ENCODE measurements at regions not wholly inside any gene's neighbourhood (a gene's known extent, or its start where the extent isn't known, plus 50 kb on each side); places are given as distances from the start of the nearest gene placed in this dataset.

GRCh38 chr12:60947533-60947932 is 1312.7 kb upstream of the USP15 start:
- DNase-seq = no peak
- intact Hi-C loops (cut with DNase I) = no loop called here

- DNase-seq = no peak
- intact Hi-C loops (cut with DNase I) = no loop called here
These were observed 1293.1 kb upstream of the USP15 start for GRCh38 chr12:60967128-60967527.

DNA sequence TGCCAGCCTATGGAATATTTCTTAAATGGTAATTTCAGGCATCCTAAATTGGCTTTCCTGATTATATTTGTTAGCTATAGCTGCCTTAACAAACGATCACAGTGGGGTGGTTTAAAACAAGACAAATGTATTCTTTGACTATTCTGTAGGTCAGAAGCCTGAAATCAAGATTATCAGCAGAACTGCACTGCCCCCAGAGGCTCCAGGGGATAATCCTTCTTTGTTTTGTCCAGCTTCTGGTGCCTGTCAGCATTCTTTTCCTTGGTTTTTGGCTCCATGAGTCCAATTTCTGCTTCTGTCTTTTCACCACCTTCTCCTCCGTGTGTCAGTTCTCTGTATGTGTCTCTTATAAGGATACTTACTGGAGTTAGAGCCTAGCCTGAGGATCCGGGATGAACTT is 1282.2 kb upstream of the USP15 start:
- intact Hi-C loops (cut with DNase I) = no loop called here
- DNase-seq = no peak

GRCh38 chr12:60980558-60980957 is 1279.6 kb upstream of the USP15 start:
- intact Hi-C loops (cut with DNase I) = no loop called here

GRCh38 chr12:60981473-60981872 is 1278.7 kb upstream of the USP15 start:
- intact Hi-C loops (cut with DNase I) = no loop called here
- no peak for DNase-seq

More at GRCh38 chr12:60980558-60980957, 1279.6 kb upstream of the USP15 start:
- DNase-seq = no peak

- no peak for DNase-seq
- intact Hi-C loops (cut with DNase I) = no loop called here
These were observed 1268.1 kb upstream of the USP15 start for GRCh38 chr12:60992087-60992486.

- intact Hi-C loops (cut with DNase I) = no loop called here
- DNase-seq = no peak
These were observed 1264.9 kb upstream of the USP15 start for GRCh38 chr12:60995256-60995825.

DNA sequence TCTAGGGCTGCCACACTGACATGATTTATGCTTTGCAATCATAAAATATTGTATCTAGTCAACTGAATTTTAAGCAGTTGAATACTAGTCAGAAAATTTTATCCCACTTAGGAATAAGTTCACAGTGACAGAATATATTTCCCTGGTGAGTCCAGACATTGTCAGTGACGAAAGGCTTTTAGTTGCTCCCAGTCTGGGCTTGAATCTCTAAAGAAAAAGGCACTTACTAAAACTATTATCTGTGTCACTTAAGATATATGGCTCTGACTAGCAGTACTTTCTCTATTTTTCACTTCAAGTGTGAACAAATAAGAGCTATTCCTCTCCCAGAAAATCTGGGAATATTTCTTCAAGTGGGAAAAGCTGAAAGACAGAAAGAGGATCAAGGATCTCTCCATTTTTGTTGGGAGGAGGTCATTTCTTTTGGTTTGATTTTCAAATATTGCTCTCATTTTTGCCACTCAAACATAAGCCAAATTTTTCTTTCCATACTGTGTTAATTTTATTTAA is 1262.3 kb upstream of the USP15 start:
- intact Hi-C loops (cut with DNase I) = no loop called here
- DNase-seq = no peak

- no peak for DNase-seq
- intact Hi-C loops (cut with DNase I) = no loop called here
These were observed 1251.0 kb upstream of the USP15 start for GRCh38 chr12:61009192-61009591.

DNA sequence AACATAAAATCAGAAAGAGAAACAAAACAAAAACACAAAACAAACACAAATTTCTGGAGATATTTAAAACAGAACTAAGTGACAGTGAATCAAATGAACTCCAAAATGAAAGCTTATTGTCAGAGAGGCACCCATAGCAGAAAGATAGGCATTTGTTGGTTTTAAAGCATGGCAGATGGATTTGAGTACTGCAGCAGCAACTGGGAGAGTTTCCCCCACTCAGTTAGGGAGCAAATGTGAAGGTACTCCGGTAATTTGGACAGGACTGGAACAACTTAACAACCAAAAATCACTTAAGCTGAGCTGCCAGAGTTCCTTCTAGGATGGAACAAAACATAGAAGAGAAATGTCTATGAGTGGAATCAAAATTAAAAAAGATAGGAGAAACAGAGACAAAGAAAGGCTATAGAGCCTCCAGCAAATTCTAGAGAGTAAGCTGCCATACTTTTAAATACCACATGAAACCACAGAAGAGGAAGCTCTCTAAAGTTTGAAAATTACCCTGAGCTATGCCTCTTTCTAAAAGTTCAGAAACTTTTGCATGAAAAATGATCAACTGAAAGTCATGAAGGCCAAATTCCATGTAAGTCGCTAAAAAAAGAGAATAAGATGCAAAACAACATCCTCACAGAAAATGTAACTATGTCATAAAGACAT is 1248.3 kb upstream of the USP15 start:
- intact Hi-C loops (cut with DNase I) = no loop called here
- no peak for DNase-seq

DNA sequence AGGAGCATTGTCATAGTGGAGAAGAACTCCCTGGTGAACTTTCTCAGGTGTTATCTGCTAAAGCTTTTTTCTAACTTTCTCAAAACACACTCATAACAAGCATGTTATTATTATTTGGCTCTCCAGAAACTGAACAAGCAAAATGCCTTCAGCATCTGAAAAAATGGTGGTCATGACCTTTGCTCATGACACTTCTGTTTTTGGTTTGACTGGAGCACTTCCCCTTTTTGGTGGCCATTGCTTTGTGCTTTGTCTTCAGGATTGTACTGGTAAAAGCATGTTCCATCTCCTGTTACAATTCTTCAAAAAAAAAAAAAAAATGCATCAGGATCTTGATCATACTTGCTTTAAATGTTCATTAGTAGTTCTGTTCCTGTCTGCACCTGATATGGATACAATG is 1241.6 kb upstream of the USP15 start:
- intact Hi-C loops (cut with DNase I) = no loop called here
- no peak for DNase-seq

- peak in 5 of 10 donors; percentile 3 to 70 (median 58) for DNase-seq
- intact Hi-C loops (cut with DNase I) = no loop called here
These were observed 1237.0 kb upstream of the USP15 start for GRCh38 chr12:61023231-61023630.

DNA sequence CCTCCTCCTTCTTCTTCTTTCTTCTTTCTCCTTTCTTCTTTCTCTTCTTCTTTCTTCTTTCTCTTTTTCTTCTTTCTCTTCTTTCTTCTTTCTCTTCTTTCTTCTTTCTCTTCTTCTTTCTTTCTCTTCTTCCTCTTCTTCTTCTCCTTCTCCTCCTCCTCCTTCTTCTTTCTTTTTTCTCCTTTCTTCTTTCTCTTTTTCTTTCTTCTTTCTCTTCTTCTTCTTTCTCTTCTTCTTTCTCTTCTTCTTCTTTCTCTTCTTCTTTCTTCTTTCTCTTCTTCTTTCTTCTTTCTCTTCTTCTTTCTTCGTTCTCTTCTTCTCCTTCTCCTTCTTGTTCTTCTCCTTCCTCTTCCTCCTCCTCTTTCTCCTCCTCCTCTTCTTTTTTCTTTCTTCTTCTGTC is 1230.7 kb upstream of the USP15 start:
- intact Hi-C loops (cut with DNase I) = no loop called here
- no peak for DNase-seq

- DNase-seq = no peak
- intact Hi-C loops (cut with DNase I) = no loop called here
These were observed 1222.4 kb upstream of the USP15 start for GRCh38 chr12:61037792-61038191.

GRCh38 chr12:61043838-61044237 is 1216.4 kb upstream of the USP15 start:
- no peak for DNase-seq
- intact Hi-C loops (cut with DNase I) = no loop called here

- intact Hi-C loops (cut with DNase I) = no loop called here
- DNase-seq = no peak
These were observed 1215.4 kb upstream of the USP15 start for GRCh38 chr12:61044766-61045165.

- intact Hi-C loops (cut with DNase I) = no loop called here
- DNase-seq = no peak
These were observed 1189.4 kb upstream of the USP15 start for GRCh38 chr12:61070640-61071414.

DNA sequence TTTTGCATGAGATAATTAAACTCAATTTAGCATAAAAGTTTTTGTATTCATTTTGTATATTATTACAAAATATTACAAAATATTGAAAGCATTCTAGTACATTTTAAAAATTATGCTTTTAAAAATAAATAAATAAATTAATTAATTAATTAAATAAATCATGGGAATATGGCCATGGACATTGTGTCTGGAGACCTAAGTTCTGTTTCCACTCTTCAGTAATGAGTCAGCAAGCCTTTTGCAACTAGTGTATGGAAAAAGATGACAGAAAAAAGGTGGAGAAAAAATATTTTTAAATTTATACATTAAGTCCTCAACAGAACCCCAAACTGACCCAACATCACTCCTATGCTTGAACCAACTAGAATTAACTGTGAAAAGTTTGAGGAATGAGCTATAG is 1187.5 kb upstream of the USP15 start:
- intact Hi-C loops (cut with DNase I) = no loop called here
- no peak for DNase-seq

- no peak for DNase-seq
- intact Hi-C loops (cut with DNase I) = no loop called here
These were observed 1165.1 kb upstream of the USP15 start for GRCh38 chr12:61095111-61095510.

- intact Hi-C loops (cut with DNase I) = no loop called here
- peak in 3 of 10 donors; percentile 35 to 63 (median 48) for DNase-seq
These were observed 1162.1 kb upstream of the USP15 start for GRCh38 chr12:61098031-61098580.

DNA sequence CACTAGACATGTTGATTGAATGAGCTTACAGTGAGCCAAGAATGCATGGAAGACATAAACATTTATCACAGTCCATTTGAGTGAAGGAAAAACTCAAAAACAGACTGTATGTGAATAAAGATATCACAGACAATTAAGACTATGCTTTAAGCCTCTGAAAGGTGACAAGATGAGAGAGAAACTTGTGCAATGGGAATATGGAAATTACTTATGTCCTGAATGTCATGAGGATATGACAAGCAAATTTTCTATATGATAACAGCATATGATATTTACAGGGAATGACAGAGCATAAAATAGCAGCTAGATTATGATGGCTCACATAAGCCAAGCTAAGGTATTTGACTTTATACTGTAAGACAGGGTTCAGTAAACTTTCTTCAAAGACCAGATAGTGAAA is 1153.1 kb upstream of the USP15 start:
- DNase-seq = no peak
- intact Hi-C loops (cut with DNase I) = no loop called here
